ENCODE measurements at regions not wholly inside any gene's neighbourhood (a gene's known extent, or its start where the extent isn't known, plus 50 kb on each side); places are given as distances from the start of the nearest gene placed in this dataset.
"Not testable (repeated sequence)": the region's sequence is repeated elsewhere in the genome, so short reads cannot be mapped to it uniquely, and the experiment has no call there.

GRCh38 chr12:73671550-73671949 is 866.1 kb upstream of the ATXN7L3B start:
- intact Hi-C loops (cut with micrococcal nuclease), result not testable (repeated sequence)

DNA sequence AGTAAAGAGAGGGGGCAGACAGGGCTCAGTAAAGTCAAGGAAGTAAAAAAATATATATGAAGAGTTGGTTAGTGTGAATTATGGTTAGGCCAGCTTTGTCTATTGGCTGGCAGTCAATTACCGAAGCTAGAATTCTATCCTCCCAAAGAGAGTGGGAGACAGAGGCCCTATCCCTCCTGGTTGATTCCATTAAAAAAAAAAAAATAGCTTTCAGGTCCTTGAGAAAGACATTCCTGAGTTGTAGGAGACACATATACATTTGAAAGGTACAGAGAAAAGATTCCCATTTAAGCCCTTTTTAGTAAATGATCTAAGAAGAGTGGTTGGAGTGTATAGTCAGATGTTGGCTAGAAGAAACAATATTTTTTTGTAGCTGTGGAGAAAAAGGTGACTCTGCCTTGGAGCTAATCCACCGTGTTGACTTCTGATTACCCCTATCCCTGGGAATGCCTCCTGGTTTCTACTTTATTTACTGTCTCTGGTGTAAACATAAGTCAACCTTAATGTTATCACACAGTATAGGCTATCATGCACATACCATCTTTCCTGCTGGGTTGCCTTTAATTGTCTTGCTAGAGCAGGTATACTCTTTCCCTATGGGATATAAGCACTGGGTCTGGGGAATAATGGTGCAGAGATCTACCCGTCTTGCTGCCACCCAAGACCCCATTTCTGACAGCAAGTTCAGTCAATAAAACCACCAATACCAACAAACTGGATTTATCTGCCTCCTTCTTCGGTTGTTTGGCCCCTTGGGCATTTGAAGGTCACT is 859.9 kb upstream of the ATXN7L3B start:
- intact Hi-C loops (cut with micrococcal nuclease), result no loop called here

DNA sequence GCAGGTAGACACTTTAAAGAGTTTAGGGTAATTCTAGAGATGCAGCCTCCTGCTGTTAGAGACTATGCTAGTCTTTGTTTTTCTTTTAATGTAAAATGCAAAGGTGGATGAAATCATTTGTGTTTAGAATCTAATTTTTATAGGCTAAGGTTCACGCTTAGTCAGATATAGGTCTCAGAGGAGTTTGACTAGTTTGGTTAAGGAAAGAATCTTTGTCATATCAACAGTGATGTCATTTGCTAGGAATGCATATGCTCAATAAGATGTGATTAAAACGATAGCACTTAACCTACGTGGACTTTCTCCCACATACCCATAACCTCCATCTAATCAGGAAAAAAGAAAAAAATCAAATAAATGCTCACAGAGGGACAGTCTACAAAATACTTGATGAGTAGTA is 859.3 kb upstream of the ATXN7L3B start:
- intact Hi-C loops (cut with micrococcal nuclease), result no loop called here

GRCh38 chr12:73699318-73699717 is 838.3 kb upstream of the ATXN7L3B start:
- intact Hi-C loops (cut with micrococcal nuclease), result no loop called here

DNA sequence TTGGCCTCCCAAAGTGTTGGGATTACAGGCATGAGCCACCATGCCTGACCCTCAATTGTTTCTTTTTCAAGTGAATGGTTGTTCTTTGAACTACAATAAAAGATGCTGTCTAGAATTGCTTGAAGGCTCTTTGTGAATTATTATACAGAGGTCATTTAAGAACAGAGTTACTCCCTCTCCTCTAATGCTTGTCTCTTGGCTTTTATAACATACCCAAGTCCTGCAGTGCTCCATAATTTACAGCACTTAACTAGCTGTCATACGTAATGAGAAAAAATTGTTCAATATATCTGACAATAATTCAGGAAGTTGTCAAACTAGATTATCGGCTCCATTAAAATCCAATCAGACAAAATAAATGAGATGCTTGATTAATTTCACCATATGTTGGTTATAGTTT is 823.0 kb upstream of the ATXN7L3B start:
- intact Hi-C loops (cut with micrococcal nuclease), result no loop called here

- intact Hi-C loops (cut with micrococcal nuclease), result not testable (repeated sequence)
Measured at GRCh38 chr12:73716143-73716542, 821.5 kb upstream of the ATXN7L3B start.

DNA sequence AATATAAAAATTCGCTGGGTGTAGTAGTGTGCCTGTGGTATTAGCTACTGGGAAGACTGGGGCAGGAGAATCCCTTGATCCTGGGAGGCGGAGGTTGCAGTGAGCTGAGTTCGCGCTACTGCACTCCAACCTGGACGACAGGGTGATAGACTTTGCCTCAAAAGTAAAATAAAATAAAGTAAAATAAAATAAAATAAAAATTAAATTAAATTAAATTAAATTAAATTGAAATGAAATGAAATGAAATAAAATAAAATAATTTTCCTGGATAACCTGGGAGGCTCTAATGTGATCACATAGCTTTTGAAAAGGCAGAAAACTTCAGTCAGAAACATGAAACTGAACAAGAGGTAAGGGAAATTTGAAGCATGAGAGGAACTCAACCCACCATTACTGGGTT is 818.4 kb upstream of the ATXN7L3B start:
- intact Hi-C loops (cut with micrococcal nuclease), result no loop called here

DNA sequence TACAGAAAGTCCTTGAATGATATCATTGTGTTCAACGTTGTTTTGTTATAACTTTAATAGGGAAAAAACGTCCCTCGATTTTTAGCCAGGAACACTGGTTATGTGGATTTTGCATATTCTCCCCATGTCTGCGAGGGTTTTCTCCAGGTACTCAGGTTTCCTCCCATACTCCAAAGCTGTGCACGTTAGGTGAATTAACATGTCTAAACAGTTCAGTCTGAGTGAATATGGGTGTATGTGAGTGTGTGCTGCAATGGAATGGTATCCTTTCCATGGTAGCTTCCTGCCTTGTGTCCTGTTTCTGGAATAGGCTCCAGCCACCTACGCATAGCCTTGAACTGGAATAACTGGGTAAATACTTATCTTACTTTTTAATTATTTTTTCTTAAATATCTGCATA is 810.8 kb upstream of the ATXN7L3B start:
- intact Hi-C loops (cut with micrococcal nuclease), result no loop called here

DNA sequence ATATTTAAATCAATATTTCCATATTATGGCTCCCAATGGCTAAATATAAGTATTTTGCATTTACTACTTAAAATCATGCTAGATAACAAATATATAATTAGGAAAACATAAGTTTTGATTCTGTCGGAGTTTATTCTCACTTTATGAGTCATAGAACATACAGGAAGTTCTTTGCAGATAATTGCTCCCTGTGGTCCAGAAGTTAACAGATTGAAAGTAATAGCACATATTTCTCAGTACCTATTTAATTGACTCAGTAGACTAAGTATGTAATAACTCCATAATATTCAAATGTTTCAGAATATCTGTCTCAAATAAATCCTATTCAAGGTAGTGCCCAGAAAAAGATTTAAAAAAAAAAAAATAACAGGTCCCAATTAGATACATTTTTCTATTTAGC is 806.0 kb upstream of the ATXN7L3B start:
- intact Hi-C loops (cut with micrococcal nuclease), result no loop called here

DNA sequence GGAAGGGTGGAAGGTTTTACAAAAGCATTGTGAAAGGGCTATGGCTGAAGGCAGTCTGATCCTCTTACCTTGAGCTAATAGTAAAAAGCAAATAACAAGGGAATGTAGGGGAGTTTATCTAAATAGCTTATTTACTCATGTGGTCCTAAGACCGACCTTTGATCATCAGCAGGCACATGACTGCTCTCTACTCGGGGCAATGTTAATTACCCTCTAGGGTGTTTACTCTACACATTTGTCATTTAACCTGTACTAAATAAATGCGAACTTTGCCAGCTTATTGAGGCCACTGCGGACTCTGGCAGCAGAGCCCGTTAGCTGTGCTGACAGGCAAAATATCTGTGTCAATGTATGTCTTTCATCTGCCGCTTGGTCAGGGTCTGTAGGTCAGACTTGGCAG is 768.3 kb upstream of the ATXN7L3B start:
- intact Hi-C loops (cut with micrococcal nuclease), result no loop called here

DNA sequence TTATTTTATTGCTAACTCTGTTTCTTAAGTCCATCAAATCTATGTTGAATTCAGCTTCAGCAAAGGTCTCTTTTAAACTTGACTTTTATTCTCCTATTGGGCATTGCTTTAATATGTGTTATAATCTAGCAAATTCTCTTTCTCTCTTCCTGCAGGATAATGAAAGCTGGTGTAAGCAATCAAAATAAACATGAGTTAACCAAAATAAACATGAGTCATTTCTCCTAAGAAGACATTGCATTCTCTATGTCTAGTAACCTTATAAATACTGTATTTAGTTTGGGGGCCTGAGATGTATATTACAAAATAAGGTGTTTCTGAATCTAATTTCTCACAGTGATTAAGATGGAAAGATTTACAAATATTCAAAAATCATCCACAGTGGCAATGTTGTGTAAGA is 739.1 kb upstream of the ATXN7L3B start:
- intact Hi-C loops (cut with micrococcal nuclease), result no loop called here

GRCh38 chr12:73815072-73815645 is 722.5 kb upstream of the ATXN7L3B start:
- intact Hi-C loops (cut with micrococcal nuclease), result no loop called here

DNA sequence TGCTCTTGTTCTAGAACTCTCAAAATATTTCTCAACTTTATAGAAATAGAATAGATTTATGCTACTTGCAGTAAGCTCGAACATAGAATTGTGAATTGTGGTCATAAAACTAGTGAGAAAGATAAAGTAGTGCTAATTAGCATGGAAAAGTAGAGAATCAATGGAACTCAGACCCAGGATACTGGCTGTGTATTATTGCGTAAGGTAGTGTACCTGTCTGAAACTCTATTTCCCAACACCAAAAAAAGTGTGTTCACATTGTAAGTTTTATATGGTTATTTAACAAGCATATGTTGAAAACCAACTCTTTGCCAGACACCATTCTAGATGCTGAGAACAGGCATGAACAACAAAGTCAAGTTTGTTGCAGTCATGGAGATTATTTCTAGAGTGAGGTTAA is 720.5 kb upstream of the ATXN7L3B start:
- intact Hi-C loops (cut with micrococcal nuclease), result no loop called here

DNA sequence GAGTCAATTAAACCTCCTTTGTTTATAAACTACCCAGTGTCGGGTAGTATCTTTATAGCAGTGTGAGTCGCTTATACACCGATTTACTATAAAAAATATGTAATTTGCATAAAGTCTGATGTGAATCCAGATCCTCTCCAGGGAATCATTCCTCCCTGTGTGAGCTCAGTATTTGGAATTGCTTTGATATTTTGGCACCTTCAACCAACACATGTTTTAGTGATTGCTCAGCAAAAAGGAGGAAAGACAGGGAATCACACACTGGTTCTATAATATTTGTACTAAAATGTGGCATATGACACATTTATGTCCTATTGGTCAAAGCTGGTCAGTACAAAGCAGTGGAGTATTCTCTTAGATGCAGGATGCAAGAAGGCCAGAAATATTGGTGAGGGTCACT is 703.9 kb upstream of the ATXN7L3B start:
- intact Hi-C loops (cut with micrococcal nuclease), result no loop called here

DNA sequence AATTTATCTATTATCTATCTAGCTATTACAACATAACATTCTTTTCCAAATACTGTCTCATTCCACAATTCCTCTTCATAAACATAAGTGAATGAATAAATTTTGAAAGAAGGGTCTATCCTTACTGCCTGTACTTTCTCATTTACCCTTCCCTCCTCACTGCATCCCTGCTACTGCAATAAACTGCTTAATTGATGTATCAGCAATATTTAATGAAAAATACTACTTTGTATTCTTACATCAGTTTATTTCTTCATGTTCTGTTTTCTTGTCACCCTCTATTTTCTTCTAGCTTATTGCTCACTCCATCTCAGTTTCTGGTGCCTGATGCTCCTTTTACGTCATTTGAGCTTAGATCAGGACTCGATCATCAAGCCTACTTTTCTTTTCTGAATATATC is 695.7 kb upstream of the ATXN7L3B start:
- intact Hi-C loops (cut with micrococcal nuclease), result no loop called here

- intact Hi-C loops (cut with micrococcal nuclease), result no loop called here
Measured at GRCh38 chr12:73863546-73863945, 674.1 kb upstream of the ATXN7L3B start.

- intact Hi-C loops (cut with micrococcal nuclease), result no loop called here
Measured at GRCh38 chr12:73867147-73867546, 670.5 kb upstream of the ATXN7L3B start.

DNA sequence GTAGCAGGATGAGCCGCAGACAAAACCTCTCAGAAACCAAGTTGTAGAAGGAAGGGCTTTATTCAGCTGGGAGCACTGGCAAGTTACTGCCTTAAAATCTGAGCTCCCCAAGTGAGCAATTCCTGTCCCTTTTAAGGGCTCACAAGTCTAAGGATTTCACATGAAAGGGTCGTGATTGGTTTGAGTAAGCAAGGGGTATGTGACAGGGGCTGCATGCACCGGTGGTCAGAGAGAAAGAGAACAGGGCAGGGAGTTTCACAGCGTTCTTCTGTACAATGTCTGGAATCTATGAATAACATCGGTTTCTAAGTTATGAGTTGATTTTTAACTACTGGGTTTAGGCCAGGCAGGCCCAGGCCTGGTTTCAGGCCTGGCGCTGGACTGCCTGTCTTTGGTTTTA is 660.3 kb upstream of the ATXN7L3B start:
- intact Hi-C loops (cut with micrococcal nuclease), result not testable (repeated sequence)

GRCh38 chr12:73892201-73892600 is 645.4 kb upstream of the ATXN7L3B start:
- intact Hi-C loops (cut with micrococcal nuclease), result no loop called here

DNA sequence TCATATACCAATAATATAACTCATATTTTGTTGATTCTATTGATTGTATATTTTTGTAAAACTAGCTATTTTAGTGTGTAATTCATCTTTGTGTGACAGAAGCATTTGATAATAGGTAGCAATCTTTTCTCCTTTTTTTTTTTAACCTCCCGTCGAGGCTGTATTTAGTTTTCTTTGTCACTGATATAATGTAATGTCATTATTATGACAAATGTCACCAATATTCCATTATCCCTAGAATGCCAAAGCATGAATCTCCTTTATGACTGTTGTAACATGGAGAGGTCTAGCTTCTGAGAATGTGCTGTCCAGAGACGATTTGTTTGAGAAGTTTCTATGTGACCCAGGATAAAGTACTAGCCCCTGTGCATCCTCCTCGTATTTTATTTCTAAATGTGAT is 639.0 kb upstream of the ATXN7L3B start:
- intact Hi-C loops (cut with micrococcal nuclease), result no loop called here

GRCh38 chr12:73902260-73902659 is 635.4 kb upstream of the ATXN7L3B start:
- intact Hi-C loops (cut with micrococcal nuclease), result no loop called here

DNA sequence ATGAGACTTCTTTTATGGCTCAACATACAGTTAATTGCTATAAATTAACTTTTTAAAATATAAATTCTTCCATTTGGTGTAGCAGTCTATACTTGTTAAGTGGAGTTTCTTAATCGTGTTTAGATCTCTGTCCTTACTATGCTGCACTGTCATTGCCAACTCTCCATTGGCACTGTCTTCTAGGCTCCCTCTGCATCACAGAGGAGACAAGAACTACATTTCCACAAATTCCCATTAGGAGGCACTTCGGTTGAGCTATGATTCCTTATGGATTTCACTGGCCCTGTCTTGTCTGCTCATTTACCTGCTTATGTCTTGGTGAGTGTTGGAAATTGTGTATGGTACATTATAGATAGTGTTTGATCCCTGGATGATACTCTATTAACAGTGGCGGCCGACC is 630.9 kb upstream of the ATXN7L3B start:
- intact Hi-C loops (cut with micrococcal nuclease), result no loop called here

DNA sequence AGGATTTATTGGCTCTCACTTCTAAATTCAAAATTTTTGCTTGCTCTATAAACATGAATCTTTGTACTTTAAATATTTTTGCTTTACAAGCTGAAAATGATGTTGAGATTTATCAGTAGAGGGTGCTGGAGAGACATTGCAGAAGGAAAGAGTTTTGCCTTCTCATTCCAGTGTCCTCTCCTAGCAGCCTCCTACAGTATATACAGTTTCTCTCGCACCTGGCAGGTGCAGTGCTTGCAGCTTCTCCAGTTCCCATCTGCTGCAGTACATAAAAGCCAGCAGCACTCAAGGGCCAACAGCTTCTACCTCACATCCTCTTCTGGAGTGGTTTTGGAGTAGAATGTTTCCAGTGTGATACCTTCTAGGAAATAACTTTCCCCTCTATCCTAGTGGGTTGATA is 601.8 kb upstream of the ATXN7L3B start:
- intact Hi-C loops (cut with micrococcal nuclease), result no loop called here

Measured in T-helper 2 cell treated with Interferon-gamma antibody and Interleukin-4, amounts not matched to agents 100 ng/mL and 5 ng/mL, for 36 hours (primary cell).